ENCODE measurements at regions not wholly inside any gene's neighbourhood (a gene's known extent, or its start where the extent isn't known, plus 50 kb on each side); places are given as distances from the start of the nearest gene placed in this dataset.

DNA sequence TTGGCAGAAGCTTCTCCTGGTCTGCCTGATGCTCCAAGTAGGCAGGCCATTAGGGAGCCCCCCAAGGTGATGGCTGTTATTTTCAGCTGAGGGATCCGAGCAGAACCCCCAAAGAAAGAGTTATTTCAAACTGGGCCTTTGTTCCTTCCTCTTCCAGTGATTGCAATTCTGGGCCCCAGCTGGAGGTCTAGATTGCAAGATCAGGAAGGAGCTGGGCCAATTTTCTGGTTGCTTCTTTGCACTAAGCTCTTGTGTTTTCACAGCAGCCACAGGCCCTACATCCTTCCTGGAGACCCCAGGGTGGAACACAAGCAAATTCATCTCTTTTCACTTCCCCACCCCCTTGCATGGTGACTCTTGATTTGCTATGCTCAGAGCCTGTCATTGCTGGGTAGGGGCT, 215.0 kb downstream of the SEMA6A start:
- no peaks in the 10 kb centered on the region for H3K9me3 Mint-ChIP-seq
- H3K27me3 Mint-ChIP-seq = no peaks in the 10 kb centered on the region
- DNase-seq (no peak), ATAC-seq (ENCODE audit: low read depth in 2 of 2) (no peak)
- peak overlapping the region in 1 of 8 donors; percentile 70 for H3K4me3 Mint-ChIP-seq
- H3K27ac Mint-ChIP-seq = peak overlapping the region in 3 of 6 donors; percentile 9 to 96 (median 40)
- peaks cover 10 to 28% (median 18%) of the 10 kb centered on the region in 3 donors for H3K4me1 Mint-ChIP-seq
- H3K36me3 Mint-ChIP-seq = peaks cover 6 to 10% of the 10 kb centered on the region in 2 donors

DNA sequence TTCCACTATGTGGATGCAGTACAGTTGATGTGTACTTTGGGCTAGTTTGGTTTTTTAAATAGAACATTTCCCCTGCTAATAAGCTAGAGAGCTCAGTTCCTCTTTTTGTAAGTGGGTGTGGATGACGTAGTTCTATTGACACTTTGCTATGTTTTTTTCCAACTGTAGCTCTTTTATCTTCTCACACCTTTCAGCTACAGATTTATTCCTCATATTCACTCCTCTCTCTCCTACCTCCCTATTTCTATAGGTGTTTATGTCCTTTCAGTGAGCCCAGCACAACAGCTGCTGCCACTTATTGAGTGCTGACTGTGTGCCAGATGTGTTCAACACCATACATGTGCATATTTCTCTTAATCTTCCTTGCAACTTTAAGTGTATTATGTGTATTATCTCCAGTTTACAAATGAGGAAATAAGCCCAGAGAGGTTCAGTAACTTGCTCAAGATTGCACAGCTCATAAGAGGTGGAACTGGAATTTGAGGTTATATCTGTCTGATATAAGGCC, 215.7 kb downstream of the SEMA6A start:
- Mint-ChIP-seq H3K4me3 (peak overlapping the region in 4 of 8 donors; percentile 1 to 66 (median 38)), H3K27ac (peak overlapping the region; percentile 19 to 96 (median 70)), H3K27me3 (no peaks in the 10 kb centered on the region), H3K36me3 (peaks cover 6 to 10% of the 10 kb centered on the region in 2 donors), H3K9me3 (peaks cover 0 to 5% (median under 1%) of the 10 kb centered on the region in 7 donors), H3K4me1 (peaks cover 10 to 28% (median 18%) of the 10 kb centered on the region in 3 donors)
- peak; percentile 55 for DNase-seq
- ATAC-seq (ENCODE audit: low read depth in 2 of 2) = peak; percentile 96 to 97

DNA sequence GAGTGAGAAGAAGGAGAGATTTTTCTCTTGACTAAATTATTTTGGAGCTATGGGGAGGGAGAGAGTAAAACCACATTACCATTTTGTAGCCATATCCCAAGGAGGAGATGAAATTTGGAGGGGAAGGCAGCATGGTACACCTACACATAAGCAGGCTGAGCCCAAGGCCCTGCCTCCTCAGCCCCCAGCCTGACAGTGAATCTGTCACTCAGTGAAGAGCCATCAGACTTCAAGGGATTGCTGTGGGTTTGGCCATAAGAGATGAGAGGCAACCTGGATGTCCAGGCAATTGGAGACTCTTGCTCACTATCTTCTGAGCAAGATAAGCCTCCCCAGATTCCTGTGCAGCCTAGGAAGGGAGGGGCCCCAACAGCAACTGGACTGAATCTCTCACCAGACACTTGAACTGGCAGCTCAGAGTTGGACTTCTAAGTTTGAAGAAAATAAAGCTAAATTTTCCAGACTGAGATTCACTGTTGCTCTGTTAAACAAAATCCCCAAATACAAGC, 216.6 kb downstream of the SEMA6A start:
- Mint-ChIP-seq H3K4me1 (peaks cover 10 to 28% (median 18%) of the 10 kb centered on the region in 3 donors), H3K27ac (peak overlapping the region in 5 of 6 donors; percentile 19 to 96 (median 85)), H3K36me3 (peaks cover 6 to 14% of the 10 kb centered on the region in 2 donors), H3K27me3 (no peaks in the 10 kb centered on the region), H3K4me3 (peak overlapping the region in 2 of 8 donors; percentile 22 to 57), H3K9me3 (peaks cover 0 to 8% (median 4%) of the 10 kb centered on the region in 7 donors)
- DNase-seq = no peak
- no peak for ATAC-seq (ENCODE audit: low read depth in 2 of 2)

DNA sequence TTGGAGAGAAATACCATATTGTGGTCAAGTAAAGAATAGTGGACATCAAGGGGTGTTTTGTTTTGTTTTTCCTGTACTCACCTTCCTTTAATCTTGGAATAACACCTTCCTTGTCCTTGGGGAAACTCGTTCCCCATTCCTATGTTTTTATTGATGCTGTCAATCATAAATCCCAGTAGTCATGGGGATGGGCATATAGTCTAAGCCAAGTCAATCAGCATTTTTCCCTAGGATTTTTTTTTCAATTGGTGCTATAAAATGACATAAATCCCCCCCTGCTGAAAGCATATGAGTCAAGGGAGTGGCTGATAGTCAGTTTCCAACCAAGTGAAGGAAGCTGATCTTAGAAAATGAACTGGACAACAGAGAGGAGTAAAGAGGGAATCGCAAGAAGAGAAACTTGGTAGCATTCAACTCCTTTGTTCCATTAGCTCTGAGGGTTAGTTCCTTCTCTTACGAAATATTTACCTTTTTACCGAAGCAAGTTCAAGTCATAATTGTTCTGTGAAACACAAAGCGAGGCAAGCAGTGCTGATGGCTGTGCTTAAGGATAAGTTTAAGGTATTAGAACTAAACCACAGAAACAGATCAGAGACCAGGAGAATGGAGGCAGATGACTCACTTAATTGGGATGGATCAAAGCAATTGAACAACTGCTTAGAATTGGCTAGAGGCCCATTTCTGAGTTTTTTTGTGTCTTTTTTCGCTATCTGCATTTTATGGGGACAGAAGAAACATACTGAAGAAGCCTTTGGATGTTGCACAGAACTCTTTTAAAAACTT, 218.6 kb downstream of the SEMA6A start:
- no peak for DNase-seq
- Mint-ChIP-seq H3K4me1 (peaks cover 10 to 28% (median 18%) of the 10 kb centered on the region in 3 donors), H3K27me3 (no peaks in the 10 kb centered on the region), H3K9me3 (peaks cover 0 to 8% (median 4%) of the 10 kb centered on the region in 7 donors), H3K27ac (peak overlapping the region in 2 of 6 donors; percentile 44 to 73), H3K36me3 (peaks cover 14 to 28% of the 10 kb centered on the region in 2 donors), H3K4me3 (no peak overlapping the region)
- no peak for ATAC-seq (ENCODE audit: low read depth in 2 of 2)

DNA sequence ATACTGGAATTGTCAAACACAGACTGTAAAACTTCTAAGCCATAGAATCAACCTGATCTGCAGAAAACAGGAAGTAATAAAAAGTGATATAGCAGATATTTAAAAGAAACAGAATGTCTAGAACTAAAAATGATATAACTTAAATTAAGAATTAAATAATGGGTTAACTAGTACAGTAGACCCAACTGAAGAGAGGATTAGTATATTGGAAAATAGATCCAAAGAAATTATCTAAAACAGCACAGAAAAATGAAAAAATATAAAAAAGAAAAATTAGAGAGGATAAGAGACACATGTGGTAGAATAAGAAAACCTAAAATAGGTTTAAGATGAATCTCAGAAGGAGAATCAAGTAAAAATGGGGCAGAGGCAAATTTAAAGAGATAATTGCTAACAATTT, 219.9 kb downstream of the SEMA6A start:
- DNase-seq (no peak), ATAC-seq (ENCODE audit: low read depth in 2 of 2) (no peak)
- Mint-ChIP-seq H3K9me3 (peaks cover 0 to 8% (median 6%) of the 10 kb centered on the region in 7 donors), H3K36me3 (peaks cover 25 to 29% of the 10 kb centered on the region in 2 donors), H3K4me1 (peaks cover 10 to 20% (median 18%) of the 10 kb centered on the region in 3 donors), H3K4me3 (no peak overlapping the region), H3K27ac (peak overlapping the region in 1 of 6 donors; percentile 18), H3K27me3 (no peaks in the 10 kb centered on the region)

DNA sequence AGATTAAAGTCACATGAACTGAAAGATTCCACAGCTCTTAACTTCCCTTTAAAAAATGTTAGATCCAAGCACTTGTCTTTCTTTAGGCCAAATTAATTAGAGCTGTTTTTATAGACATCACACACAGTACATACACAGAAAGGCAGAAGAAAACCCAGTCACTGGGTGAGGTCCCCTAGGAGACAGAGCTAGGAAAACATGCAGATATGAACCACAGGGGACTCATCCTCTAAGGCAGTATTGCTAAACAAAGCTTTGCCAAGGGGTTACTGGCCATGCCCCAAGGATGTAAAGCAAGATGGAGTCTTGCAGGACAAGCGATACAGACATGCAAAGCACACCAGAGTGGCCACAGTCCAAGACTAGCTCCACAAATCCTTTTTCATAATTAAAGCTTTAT, 227.0 kb downstream of the SEMA6A start:
- no peak for DNase-seq
- H3K36me3 Mint-ChIP-seq = peaks cover 40 to 49% of the 10 kb centered on the region in 2 donors
- H3K9me3 Mint-ChIP-seq = peaks cover 3 to 26% (median 16%) of the 10 kb centered on the region in 7 donors
- H3K4me3 Mint-ChIP-seq = no peak overlapping the region
- no peaks in the 10 kb centered on the region for H3K27me3 Mint-ChIP-seq
- ATAC-seq (ENCODE audit: low read depth in 2 of 2) = no peak
- H3K4me1 Mint-ChIP-seq = no peaks in the 10 kb centered on the region
- no peak overlapping the region for H3K27ac Mint-ChIP-seq

DNA sequence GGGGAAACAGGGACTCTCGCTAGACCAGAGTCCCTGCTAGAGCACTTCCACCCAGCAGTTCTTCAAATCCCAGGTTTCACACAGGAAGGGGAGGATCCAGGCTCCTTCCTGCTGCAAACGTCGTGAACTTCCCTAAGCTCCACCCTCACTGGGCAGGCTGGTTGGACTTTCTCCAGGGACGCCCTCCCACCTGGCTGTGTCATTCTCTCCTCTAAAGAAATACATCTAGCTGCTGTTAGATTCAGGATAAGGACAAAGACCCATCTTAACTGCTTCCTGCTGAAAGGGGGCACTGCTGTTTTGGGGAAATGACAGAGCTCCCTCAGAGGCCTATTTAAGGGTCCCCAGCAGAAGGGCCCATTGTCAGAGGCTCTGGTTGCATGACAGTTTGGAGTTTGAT, 230.7 kb downstream of the SEMA6A start:
- DNase-seq (no peak), ATAC-seq (ENCODE audit: low read depth in 2 of 2) (no peak)
- Mint-ChIP-seq H3K36me3 (peaks cover 16 to 32% of the 10 kb centered on the region in 2 donors), H3K9me3 (peaks cover 5 to 37% (median 18%) of the 10 kb centered on the region in 7 donors), H3K27ac (no peak overlapping the region), H3K4me3 (no peak overlapping the region), H3K4me1 (no peaks in the 10 kb centered on the region), H3K27me3 (no peaks in the 10 kb centered on the region)

Data from naive B cell (primary cell).